ENCODE measurements at regions not wholly inside any gene's neighbourhood (a gene's known extent, or its start where the extent isn't known, plus 50 kb on each side); places are given as distances from the start of the nearest gene placed in this dataset.

- TF ChIP-seq CTCF (IDR thresholded peaks at IDR 0.05 in 4 of 5, conservative IDR thresholded peaks at IDR 0.05 in 1 of 5) (no peak), POLR2A (IDR thresholded peaks at IDR 0.05) (no peak)
These were observed 108.5 kb upstream of the CMC1 start for GRCh38 chr3:28132941-28133340.

All from gastrocnemius medialis (tissue), 4 donors.